NCI-H345 (cell line): ENCODE measurements at regions not wholly inside any gene's neighbourhood (a gene's known extent, or its start where the extent isn't known, plus 50 kb on each side); places are given as distances from the start of the nearest gene placed in this dataset.

ENCODE experiments used
- DNase-seq: peaks from one replicate; lab custom pipeline; 2025; lab: John Stamatoyannopoulos, UW

GRCh38 chr2:198702796-198703195 is 754.9 kb downstream of the SATB2 start:
- no peak for DNase-seq

GRCh38 chr2:198701481-198701880 is 756.3 kb downstream of the SATB2 start:
- DNase-seq, result peak; percentile 32

- peak; percentile 95 for DNase-seq
Observed at GRCh38 chr2:198700319-198700718, 757.4 kb downstream of the SATB2 start.

GRCh38 chr2:198698230-198698629 is 759.5 kb downstream of the SATB2 start:
- no peak for DNase-seq

GRCh38 chr2:198697794-198698193 is 759.9 kb downstream of the SATB2 start:
- DNase-seq, result no peak

GRCh38 chr2:198697218-198697617 is 760.5 kb downstream of the SATB2 start:
- DNase-seq, result peak; percentile 51

GRCh38 chr2:198695879-198696278 is 761.9 kb downstream of the SATB2 start:
- no peak for DNase-seq

GRCh38 chr2:198692907-198693510 is 764.7 kb downstream of the SATB2 start:
- no peak for DNase-seq

- DNase-seq, result no peak
Observed at GRCh38 chr2:198691236-198691635, 766.5 kb downstream of the SATB2 start.

GRCh38 chr2:198664321-198664720 is 793.4 kb downstream of the SATB2 start:
- DNase-seq, result no peak

- DNase-seq, result no peak
Observed at GRCh38 chr2:198662905-198663304, 794.8 kb downstream of the SATB2 start.

- no peak for DNase-seq
Observed at GRCh38 chr2:198660501-198660900, 797.2 kb downstream of the SATB2 start.

- peak; percentile 84 for DNase-seq
Observed at GRCh38 chr2:198659096-198659870, 798.5 kb downstream of the SATB2 start.

GRCh38 chr2:198657512-198658121 is 800.1 kb downstream of the SATB2 start:
- DNase-seq, result peak; percentile 49

GRCh38 chr2:198656869-198657268 is 800.9 kb downstream of the SATB2 start:
- no peak for DNase-seq

- DNase-seq, result no peak
Observed at GRCh38 chr2:198654646-198655045, 803.1 kb downstream of the SATB2 start.

- DNase-seq, result no peak
Observed at GRCh38 chr2:198653311-198653710, 804.4 kb downstream of the SATB2 start.

- DNase-seq, result no peak
Observed at GRCh38 chr2:198652461-198652860, 805.3 kb downstream of the SATB2 start.

- DNase-seq, result no peak
Observed at GRCh38 chr2:198645816-198646215, 811.9 kb downstream of the SATB2 start.

- DNase-seq, result no peak
Observed at GRCh38 chr2:198641161-198641560, 816.6 kb downstream of the SATB2 start.

- DNase-seq, result no peak
Observed at GRCh38 chr2:198640463-198640862, 817.3 kb downstream of the SATB2 start.

- no peak for DNase-seq
Observed at GRCh38 chr2:198639580-198639979, 818.2 kb downstream of the SATB2 start.

GRCh38 chr2:198638577-198638976 is 819.2 kb downstream of the SATB2 start:
- DNase-seq, result no peak
